Stimulated activated CD4-positive, alpha-beta T cell treated with anti-CD3 and anti-CD28 coated beads, Interleukin-2, amount 100 ng/mL, for 24 hours (primary cell): ENCODE measurements at regions not wholly inside any gene's neighbourhood (a gene's known extent, or its start where the extent isn't known, plus 50 kb on each side); places are given as distances from the start of the nearest gene placed in this dataset.

Source experiments
- DNase-seq, 2 donors: peaks; one replicate each; pipeline ENCODE4 v3.0.0-alpha.2; 2020

- no peak for DNase-seq
Measured at GRCh38 chr13:21970918-21971317, 300.0 kb downstream of the FGF9 start.

- DNase-seq, result no peak
Measured at GRCh38 chr13:21971662-21972621, 301.1 kb downstream of the FGF9 start.

GRCh38 chr13:21973437-21974125 is 302.7 kb downstream of the FGF9 start:
- DNase-seq, result peak in 1 of 2 donors; percentile 3

GRCh38 chr13:21974741-21975140 is 303.9 kb downstream of the FGF9 start:
- no peak for DNase-seq

- no peak for DNase-seq
Measured at GRCh38 chr13:21976159-21976558, 305.3 kb downstream of the FGF9 start.

- no peak for DNase-seq
Measured at GRCh38 chr13:21979161-21979806, 308.4 kb downstream of the FGF9 start.

GRCh38 chr13:21980049-21980448 is 309.2 kb downstream of the FGF9 start:
- no peak for DNase-seq

GRCh38 chr13:21984156-21984555 is 313.3 kb downstream of the FGF9 start:
- DNase-seq, result no peak

GRCh38 chr13:21986602-21987001 is 315.7 kb downstream of the FGF9 start:
- no peak for DNase-seq

- no peak for DNase-seq
Measured at GRCh38 chr13:21987793-21988192, 316.9 kb downstream of the FGF9 start.

- DNase-seq, result no peak
Measured at GRCh38 chr13:21988624-21989023, 317.8 kb downstream of the FGF9 start.

GRCh38 chr13:21996049-21996448 is 325.2 kb downstream of the FGF9 start:
- DNase-seq, result no peak

GRCh38 chr13:21997726-21998125 is 326.9 kb downstream of the FGF9 start:
- no peak for DNase-seq

- no peak for DNase-seq
Measured at GRCh38 chr13:21998279-21998990, 327.6 kb downstream of the FGF9 start.

- DNase-seq, result no peak
Measured at GRCh38 chr13:21999666-22000065, 328.8 kb downstream of the FGF9 start.

GRCh38 chr13:22000191-22000590 is 329.3 kb downstream of the FGF9 start:
- DNase-seq, result no peak

- no peak for DNase-seq
Measured at GRCh38 chr13:22001336-22001735, 330.5 kb downstream of the FGF9 start.

- DNase-seq, result no peak
Measured at GRCh38 chr13:22002893-22003292, 332.0 kb downstream of the FGF9 start.

GRCh38 chr13:22009500-22009899 is 338.6 kb downstream of the FGF9 start:
- DNase-seq, result no peak

GRCh38 chr13:22009937-22010336 is 339.1 kb downstream of the FGF9 start:
- no peak for DNase-seq

GRCh38 chr13:22012686-22013085 is 341.8 kb downstream of the FGF9 start:
- no peak for DNase-seq

GRCh38 chr13:22014469-22014868 is 343.6 kb downstream of the FGF9 start:
- no peak for DNase-seq

GRCh38 chr13:22017226-22017625 is 346.4 kb downstream of the FGF9 start:
- DNase-seq, result no peak
